ENCODE measurements at regions not wholly inside any gene's neighbourhood (a gene's known extent, or its start where the extent isn't known, plus 50 kb on each side); places are given as distances from the start of the nearest gene placed in this dataset.

- ChIA-PET CTCF (no interaction called here), POLR2A (no interaction called here)
- Histone ChIP-seq H3K27me3 (ENCODE audit: control insufficient read depth, insufficient read depth, low read length) (no peaks in the 10 kb centered on the region), H3K36me3 (ENCODE audit: control insufficient read depth, insufficient read depth, low read length) (no peaks in the 10 kb centered on the region), H3K4me3 (ENCODE audit: low read depth, low read length) (no peak overlapping the region)
- no peak for TF ChIP-seq CTCF (IDR thresholded peaks at IDR 0.05; ENCODE audit: insufficient read depth, low read depth, low read length)
- DNase-seq (ENCODE audit: low read depth), result no peak
Measured at GRCh38 chr11:27908621-27909020, 199.3 kb downstream of the KIF18A start.

- no peaks in the 10 kb centered on the region for H3K36me3 ChIP-seq (ENCODE audit: control insufficient read depth, insufficient read depth, low read length)
- no peak for DNase-seq (ENCODE audit: low read depth)
Measured at GRCh38 chr11:27907530-27907929, 200.4 kb downstream of the KIF18A start.

GRCh38 chr11:27907091-27907490 lies 200.9 kb downstream of the KIF18A start:
- no peak overlapping the region for H3K4me3 ChIP-seq (ENCODE audit: low read depth, low read length)
- POLR2A ChIA-PET, result no interaction called here
- CTCF ChIA-PET, result interaction anchor here (0.9 kb wide), 1 partner anchor 16 kb away, joined by 3 read pairs; no protein-coding TSS in a partner anchor
- H3K36me3 ChIP-seq (ENCODE audit: control insufficient read depth, insufficient read depth, low read length), result no peaks in the 10 kb centered on the region
- no peaks in the 10 kb centered on the region for H3K27me3 ChIP-seq (ENCODE audit: control insufficient read depth, insufficient read depth, low read length)
- DNase-seq (ENCODE audit: low read depth), result no peak
- no peak for TF ChIP-seq CTCF (IDR thresholded peaks at IDR 0.05; ENCODE audit: insufficient read depth, low read depth, low read length)

More at GRCh38 chr11:27907530-27907929, 200.4 kb downstream of the KIF18A start:
- no peaks in the 10 kb centered on the region for H3K27me3 ChIP-seq (ENCODE audit: control insufficient read depth, insufficient read depth, low read length)
- CTCF ChIA-PET, result no interaction called here
- no peak overlapping the region for H3K4me3 ChIP-seq (ENCODE audit: low read depth, low read length)
- POLR2A ChIA-PET, result no interaction called here
- TF ChIP-seq CTCF (IDR thresholded peaks at IDR 0.05; ENCODE audit: insufficient read depth, low read depth, low read length), result no peak

GRCh38 chr11:27904358-27905055 lies 203.4 kb downstream of the KIF18A start:
- ChIA-PET POLR2A (no interaction called here), CTCF (no interaction called here)
- Histone ChIP-seq H3K27me3 (ENCODE audit: control insufficient read depth, insufficient read depth, low read length) (no peaks in the 10 kb centered on the region), H3K4me3 (ENCODE audit: low read depth, low read length) (no peak overlapping the region), H3K36me3 (ENCODE audit: control insufficient read depth, insufficient read depth, low read length) (no peaks in the 10 kb centered on the region)
- TF ChIP-seq CTCF (IDR thresholded peaks at IDR 0.05; ENCODE audit: insufficient read depth, low read depth, low read length), result no peak
- DNase-seq (ENCODE audit: low read depth), result no peak

- ChIA-PET CTCF (interaction anchor here (0.6 to 0.8 kb wide), 3 partner anchors 14 to 393 kb away, joined by 3 to 4 read pairs (median 3); no protein-coding TSS in a partner anchor), POLR2A (no interaction called here)
- Histone ChIP-seq H3K4me3 (ENCODE audit: low read depth, low read length) (no peak overlapping the region), H3K27me3 (ENCODE audit: control insufficient read depth, insufficient read depth, low read length) (no peaks in the 10 kb centered on the region), H3K36me3 (ENCODE audit: control insufficient read depth, insufficient read depth, low read length) (no peaks in the 10 kb centered on the region)
- TF ChIP-seq CTCF (IDR thresholded peaks at IDR 0.05; ENCODE audit: insufficient read depth, low read depth, low read length), result no peak
- DNase-seq (ENCODE audit: low read depth), result no peak
Measured at GRCh38 chr11:27902981-27903624, 202.8 kb upstream of the BDNF start.

Data from BJ (cell line).